GM18870 (cell line): ENCODE measurements at regions not wholly inside any gene's neighbourhood (a gene's known extent, or its start where the extent isn't known, plus 50 kb on each side); places are given as distances from the start of the nearest gene placed in this dataset.

ENCODE experiments used
- ATAC-seq: cut with Tn5 transposase; IDR thresholded peaks from one replicate; pipeline ENCODE4 v1.9.1; 2021; ENCODE audit warnings: moderate library complexity; ENCODE audit not compliant: unreplicated experiment

DNA sequence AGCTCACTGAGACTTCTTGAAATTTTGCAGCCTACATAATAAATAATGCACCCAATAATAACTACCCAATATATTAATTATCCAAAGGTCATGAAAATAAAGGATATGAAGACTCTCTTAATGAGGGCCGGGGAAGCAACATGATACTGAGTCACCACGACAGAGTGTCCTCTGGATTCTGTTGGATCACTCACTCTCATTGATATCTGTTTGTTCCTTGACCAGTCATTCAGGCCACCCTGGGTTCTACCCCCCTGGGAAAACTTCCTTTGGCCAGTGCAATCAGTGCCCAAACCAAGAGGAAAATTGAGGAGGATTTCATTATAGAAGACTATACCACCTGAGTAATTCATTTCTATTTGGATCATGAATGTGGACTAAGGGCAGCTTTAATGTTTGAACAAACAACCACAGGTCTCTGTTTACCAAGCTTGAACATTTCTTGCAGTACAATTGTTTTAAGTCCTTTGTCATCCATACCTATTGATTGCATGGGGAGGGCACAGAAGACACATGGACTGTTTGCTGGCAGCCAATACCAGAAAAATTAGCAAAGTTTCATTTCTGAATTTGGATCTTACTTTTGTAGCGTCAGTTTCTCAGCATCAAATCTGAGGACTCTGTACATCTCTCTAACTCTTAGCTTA lies 137.2 kb upstream of the FGGY start:
- ATAC-seq, result no peak

DNA sequence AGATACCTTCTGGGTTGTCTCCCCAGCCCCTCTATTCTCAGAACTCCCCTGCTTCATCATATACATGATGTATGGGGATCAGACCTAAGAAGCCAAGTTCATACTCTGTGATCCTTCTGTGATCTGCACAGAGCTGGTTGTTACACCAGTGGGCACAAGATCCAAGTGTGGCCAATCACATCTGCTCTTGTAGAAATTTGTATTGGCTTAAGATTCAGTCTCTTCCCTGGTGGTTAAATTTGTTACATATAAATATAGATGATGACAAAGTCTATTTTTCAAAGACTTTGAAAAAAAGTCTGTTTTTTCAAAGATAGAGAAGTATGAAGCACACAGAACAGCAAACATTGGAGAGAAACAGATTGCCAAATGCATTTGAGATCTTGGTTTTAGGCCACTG lies 135.8 kb upstream of the FGGY start:
- no peak for ATAC-seq

DNA sequence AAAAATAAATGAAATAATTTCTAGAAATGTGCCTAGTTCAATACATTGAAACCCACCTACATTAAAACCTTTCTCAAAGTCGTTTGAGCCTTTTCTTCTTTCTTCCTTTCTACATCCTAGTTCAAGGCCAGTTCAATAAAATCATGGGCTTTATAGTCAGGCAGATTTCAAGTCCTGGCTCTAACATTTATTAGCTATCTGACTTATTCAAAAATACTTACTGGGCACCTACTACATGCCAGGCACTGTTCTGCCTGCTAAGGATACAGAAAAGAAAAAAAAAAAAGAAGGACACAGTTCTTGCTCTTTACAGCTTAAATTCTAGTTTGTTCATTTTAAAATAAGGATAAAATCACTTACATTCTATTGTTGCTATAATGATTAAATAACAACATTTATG lies 134.2 kb upstream of the FGGY start:
- no peak for ATAC-seq

DNA sequence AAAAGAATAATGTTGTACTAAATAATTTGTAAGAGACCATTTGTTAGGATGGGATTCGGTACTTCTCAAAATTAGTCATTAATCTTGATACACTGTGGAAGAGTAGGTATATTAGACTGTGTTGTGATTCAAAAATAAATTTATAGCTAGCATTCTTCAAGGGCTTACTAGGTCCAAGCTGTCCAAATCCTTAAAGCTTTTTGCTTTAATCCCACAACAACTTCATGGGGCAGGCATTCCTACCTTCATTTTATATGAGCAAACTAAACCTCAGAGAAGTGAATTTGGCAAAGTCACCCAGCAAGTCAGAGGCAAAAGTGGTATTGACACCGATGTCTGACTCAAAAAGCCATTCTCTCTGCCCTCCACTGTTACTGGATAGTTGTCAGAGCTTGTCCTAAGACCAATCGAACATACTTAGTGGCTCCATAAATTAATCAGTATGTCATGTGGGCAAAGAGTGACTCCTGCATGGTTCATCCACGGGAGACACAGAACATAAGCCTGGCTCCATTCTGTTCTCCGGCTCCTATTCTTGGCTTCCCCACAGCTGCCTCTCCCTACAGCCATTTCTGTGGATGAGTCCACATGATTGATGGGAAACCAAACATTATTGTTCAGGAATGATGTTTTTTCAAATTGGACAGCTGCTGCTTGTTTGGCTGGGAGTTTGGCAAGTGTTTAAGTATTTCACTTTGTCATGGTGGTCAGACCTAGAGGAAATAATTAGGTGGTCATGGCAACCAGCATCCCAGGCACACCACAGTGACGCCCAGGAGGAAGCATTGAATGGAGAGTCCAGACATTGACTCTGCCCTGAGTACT lies 133.4 kb upstream of the FGGY start:
- ATAC-seq, result no peak

DNA sequence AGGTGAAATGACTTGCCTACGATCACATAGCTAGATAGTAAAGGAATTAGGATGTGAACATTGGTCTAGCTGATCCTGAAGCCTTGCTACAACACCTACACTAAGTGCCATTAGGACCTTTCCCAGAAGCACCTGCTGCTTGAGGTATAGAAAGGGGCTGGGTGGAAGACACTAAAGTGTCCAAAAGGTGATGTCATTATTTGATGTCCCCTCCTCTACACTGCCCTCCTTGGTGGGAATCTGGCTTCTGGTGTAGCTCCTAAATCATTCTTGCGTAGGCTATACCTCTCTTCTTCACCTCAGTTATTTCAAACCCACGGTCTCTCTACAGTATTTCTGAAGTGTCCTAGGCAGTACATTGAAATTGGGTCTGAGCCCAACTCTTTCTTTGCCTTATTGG lies 132.5 kb upstream of the FGGY start:
- no peak for ATAC-seq

DNA sequence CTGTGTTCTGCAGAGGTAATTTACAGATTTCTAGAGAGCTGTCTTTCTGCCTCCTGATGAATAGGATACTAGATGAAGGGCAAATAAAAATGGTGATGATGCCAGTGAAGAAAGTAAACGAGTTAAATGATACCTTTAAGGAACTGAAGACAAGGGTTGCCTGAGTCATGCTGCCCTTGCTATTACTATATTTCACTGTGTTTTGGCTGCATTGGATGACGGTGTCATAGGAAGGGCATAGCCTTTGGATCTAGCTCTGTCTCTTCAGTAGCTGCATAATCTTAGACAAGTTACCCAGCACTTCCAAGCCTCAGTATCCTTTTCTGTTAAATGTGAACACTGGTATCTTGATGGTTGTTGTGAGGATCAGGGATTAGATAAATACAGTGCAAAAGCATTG lies 131.5 kb upstream of the FGGY start:
- ATAC-seq, result no peak

DNA sequence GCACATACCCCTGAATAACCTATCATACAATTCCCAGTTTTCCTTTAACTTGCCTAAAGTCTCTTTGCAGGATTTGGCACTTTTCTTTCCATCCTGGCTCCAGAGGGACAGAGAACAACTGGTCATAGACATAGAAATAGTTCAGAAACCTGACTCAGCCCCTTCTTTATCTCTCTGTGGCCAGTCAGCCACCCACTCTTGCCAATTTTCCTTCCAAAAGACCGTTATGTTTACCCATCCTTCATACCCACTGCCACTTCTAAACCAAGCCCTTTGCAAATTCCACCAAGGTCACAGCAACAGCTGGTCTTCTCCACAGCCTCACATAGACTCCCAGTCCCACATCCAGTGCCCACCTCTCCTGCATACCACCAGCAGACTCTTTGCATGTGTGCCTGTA lies 127.2 kb upstream of the FGGY start:
- no peak for ATAC-seq

DNA sequence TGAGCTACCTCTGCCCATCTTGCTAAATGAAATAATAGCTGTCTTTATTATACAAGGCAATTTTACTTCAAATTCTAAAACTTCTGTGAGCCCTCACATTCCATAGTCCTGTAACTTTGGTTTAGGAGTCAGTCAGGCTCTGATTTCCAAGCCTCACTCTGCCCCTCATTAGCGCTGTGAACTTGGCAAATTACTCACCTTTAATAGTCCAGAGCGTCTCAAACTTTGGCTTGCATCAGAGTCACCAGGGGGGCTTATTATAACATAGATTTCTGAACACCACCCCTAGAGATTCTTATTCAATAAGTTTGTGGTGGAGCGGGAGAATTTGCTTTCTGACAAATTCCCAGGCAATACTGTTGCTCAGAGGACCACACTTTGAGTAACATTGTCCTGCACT lies 126.2 kb upstream of the FGGY start:
- ATAC-seq, result no peak

DNA sequence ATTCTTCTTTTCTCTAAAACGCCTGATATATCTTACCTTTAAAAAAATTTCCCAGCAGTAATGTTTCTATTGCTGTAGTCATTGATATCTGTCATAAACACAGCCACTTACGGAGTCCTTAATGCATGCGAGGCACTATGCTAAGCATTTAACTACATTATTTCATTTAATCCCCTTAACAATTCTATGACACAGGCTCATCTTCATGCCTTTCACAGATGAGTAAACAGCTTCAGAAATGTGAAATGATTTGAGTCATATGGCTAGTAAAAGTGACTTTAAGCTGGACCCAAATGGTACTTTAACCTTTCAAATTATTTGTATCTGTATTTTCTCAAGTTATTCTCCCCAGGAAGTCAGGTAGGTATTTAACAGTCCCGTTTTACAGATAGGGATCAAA lies 125.1 kb upstream of the FGGY start:
- no peak for ATAC-seq

DNA sequence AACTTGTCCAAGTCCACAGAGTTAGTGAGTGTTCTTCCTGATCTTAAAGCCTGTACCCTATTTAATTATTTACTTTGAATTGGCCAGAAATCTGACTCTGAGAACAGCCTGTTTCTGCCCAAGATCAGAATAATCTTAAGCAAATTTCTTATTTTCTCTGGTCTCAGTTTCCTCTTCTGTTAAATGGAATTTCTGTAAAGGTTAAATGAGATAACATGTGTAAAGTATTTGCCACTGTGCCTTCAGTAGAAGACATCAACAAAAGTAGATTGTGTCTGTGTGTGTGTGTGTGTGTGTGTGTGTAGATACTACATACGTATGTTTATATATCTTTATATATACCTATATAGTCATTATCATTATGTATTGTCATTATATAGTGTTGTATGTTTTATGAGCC lies 124.2 kb upstream of the FGGY start:
- no peak for ATAC-seq

DNA sequence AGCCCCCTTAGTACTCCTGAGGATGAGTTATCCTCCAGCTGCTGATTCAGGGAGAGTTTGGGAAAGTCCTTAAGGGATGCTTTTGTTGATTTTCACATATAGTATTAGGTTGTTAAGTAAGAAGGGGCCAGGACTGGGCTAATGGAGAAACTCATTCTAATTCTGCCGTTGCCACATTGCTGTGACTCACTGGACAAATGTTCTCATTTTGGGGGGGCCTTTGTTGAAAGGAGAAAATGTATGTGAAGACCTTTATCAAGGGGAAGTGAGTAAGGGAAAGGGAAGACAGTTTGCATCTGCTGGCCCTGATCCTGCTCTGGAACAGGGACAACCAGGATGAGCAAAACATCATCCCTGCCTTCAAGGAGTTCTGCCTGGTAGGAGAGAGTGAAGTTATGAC lies 123.2 kb upstream of the FGGY start:
- ATAC-seq, result no peak

DNA sequence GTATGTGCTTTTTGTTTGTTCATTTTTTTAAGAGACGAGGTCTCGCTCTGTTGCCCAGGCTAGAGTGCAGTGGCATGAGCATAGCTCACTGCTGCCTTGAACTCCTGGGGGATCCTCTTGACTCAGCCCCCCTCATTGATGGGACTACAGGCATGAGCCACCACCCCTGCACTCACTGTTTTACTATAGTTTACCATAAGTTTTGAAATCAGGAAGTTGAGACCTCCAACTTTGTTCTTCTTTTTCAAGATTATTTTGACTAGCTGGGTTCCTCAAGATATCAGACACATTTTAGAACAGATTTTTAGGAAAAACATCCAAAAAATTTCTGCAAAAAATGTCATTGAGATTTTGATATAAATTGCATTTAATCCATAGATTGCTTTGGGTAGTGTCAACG lies 120.4 kb upstream of the FGGY start:
- ATAC-seq, result no peak

DNA sequence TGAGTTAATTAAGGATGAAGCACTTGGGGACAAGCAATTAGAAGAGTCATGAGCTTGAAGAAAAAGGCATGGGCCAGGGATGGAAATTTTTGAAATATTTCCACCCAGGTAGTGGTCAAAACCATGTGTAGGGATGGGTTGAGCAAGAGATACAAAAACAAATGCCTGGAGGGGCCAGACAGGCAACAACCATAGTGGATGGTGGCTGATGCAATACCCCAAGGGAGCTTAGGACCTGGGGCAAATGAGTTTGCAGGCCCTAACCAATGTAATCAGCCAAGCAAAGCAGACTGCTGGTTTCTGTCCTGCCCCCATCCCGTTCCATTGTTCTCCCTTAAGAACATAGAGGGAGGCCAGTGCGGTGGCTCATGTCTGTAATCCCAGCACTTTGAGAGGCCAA lies 119.1 kb upstream of the FGGY start:
- no peak for ATAC-seq

DNA sequence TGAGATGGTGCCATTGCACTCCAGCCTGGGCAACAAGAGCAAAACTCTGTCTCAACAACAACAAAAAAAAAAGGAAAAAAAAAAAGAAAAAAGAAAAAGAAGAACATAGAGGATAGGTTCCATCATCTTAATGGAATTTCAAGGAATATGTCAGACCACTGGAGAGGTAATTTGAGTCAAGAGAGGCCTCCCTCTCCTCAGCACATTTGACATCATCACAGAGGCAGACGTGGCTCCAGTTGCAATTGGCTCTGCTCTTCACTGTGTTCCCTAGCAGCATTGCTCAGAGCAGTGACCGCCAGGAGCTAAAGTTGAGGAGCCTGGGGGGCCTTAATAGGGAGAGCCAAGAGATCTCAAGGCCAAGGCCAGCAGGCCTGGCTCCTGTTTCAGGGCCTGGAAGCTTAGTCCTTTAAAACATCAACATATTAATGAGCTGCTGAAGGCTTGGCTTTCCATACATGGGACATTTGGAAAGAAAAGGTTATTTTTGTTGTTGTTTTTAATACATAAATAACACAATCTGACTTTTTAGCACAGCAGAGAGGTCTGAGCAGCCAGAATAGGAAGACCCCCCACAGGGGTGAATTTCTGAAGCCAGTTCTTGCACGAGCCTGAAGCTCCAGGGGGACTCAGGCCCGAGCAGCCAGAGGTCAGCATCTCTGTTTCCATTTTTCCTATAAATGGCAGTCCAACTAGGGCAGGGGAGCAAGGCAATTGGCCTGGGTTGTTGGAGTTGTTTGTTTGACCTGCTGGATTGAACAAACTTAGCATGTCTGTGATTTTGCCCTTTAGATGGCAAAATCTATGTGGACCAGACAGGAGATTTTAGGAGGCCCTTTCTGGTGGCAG lies 118.3 kb upstream of the FGGY start:
- ATAC-seq, result no peak

DNA sequence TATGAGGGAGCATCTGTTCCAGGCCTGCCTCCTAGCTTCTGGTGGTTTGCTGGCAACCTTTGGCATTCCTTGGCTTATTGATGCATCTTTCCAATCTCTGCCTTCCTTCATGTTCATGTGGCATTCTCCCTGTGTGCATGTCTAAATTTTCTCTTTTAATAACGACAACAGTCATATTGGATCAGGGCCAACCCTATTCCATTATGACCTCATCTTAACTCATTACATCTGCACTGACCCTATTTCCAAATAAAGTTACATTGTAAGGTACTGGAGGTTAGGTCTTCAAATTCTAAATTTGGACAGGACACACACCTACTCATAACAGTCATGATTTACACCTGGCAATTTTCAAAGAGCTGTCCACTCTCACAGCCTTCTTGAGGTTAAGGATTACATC lies 117.2 kb upstream of the FGGY start:
- no peak for ATAC-seq

DNA sequence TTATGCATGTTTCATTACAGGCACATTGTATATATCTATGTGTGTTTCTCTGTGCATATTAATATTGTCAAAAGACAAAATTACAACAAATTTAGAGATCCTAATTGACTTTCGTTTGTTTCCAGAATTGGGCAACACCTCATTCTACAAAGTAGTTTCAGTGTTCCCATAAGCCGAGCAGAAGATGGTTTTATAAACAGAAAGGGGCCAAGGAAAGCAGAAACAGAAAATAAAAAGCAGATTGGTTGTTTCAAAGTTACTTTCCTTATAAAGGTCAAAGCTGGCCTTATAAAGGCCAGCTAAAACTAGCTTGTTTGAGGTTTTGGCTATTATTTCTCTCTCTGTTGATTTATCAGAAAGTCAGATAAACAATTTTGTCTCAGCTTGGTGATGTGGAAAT lies 116.2 kb upstream of the FGGY start:
- no peak for ATAC-seq

DNA sequence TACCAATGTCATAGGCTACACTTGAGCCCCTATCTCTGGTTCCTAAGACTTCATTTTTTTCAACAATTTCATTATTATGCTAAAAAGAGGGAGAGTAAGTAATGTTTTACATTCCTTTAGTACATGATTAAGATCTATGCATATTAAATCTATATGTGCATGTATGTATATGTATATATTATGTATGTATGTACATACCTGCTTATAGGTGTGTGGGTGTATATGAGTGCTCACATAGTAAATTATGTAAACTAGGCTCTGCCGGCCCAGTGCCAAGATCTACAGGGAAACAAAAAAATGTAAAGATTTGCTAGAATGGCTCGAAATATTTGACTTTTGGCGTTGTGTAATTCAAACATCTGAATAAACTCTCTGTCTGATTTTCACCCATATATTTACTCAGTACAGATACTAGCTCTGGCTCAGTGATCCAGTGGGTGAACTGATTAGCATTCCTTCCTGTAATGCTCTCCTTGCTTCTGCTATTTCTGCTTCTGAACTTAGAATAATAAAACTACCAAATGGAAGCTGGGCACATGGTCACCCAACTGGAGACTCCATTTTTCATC lies 113.1 kb upstream of the FGGY start:
- no peak for ATAC-seq

DNA sequence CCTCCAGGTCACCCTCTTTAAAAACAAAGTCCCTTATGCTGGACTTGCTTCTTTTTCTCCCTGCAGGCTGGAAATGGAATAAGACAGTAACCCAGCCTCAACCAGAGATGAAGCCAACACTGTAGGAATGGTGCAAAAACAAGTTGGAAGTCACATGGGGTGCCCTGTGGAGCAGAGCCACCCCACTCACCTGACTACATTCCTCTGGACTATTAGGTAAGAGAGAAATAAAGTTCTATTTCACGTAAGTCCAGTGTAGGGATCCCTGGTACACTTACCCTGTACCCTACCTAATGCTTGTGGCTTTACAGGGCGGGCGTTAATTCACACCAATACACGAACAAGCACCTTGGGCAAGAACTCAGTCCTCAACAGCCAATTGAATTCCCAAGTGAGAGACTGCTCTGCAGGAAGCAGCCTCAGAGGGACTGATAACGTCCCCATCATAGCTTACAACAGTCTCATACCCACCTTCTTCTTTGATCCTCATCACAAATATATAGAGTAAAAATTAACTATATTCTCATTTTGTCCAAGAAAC lies 112.5 kb upstream of the FGGY start:
- ATAC-seq, result no peak

DNA sequence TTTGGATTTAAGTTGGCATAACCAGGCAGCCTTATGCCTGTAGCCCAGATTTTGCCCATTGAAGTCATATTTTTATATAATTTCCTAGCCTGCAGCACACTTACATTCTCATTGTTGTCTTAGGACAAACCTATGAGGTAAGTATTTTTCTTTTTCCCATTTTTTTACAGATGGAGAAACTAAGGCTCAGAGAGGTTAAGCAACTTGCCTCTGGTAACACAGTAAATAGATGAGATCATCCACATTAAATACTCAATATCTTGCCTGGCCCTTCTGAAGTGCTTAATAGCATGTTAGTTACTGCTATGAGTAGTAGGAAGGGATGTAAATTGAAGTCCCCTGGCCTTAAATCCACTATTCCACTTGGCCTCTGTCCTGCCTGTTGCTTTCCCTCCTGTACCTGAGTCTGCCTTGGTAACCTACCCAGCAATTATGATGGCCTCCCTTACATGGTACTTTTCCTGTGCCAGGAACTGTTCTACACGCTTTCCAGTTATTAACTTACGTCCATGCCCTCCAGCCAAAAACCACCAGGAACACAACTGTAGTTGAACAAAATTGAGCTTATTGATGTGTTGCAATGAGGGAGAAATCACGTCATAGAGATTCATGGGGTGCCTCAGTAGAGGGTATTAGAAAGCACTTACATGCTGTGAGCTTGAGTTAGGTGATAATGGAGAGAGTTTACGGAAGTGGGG lies 111.6 kb upstream of the FGGY start:
- ATAC-seq, result no peak

DNA sequence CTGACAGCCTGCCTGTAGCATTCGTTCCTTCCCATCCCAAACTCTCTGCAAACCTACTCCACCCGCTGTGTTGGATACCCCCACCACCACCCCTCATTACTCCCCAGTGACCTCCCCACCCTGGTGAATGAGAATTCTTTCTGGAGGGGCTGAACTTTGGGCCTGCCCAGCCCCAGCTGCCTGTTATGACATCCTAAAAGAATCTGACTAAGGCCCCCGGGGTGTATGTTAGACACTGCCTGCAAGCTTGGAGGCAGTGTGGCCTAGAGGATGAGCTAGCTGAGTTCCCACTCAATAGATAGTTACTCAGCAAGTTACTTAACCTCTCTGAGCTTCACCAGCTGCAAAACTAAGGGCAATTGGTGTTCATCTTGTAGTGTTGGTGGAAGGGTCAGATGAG lies 110.2 kb upstream of the FGGY start:
- no peak for ATAC-seq
